ENCODE measurements at regions not wholly inside any gene's neighbourhood (a gene's known extent, or its start where the extent isn't known, plus 50 kb on each side); places are given as distances from the start of the nearest gene placed in this dataset.

GRCh38 chr9:13478160-13478559, 198.7 kb upstream of the MPDZ start:
- TF ChIP-seq, protein P1, sequence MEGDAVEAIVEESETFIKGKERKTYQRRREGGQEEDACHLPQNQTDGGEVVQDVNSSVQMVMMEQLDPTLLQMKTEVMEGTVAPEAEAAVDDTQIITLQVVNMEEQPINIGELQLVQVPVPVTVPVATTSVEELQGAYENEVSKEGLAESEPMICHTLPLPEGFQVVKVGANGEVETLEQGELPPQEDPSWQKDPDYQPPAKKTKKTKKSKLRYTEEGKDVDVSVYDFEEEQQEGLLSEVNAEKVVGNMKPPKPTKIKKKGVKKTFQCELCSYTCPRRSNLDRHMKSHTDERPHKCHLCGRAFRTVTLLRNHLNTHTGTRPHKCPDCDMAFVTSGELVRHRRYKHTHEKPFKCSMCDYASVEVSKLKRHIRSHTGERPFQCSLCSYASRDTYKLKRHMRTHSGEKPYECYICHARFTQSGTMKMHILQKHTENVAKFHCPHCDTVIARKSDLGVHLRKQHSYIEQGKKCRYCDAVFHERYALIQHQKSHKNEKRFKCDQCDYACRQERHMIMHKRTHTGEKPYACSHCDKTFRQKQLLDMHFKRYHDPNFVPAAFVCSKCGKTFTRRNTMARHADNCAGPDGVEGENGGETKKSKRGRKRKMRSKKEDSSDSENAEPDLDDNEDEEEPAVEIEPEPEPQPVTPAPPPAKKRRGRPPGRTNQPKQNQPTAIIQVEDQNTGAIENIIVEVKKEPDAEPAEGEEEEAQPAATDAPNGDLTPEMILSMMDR (IDR thresholded peaks at IDR 0.05; ENCODE audit: borderline replicate concordance, insufficient read depth, low read depth, low read length), result no peak
- H3K4me3 ChIP-seq (ENCODE audit: low read depth, low read length), result no peak overlapping the region

- TF ChIP-seq, protein P1 (IDR thresholded peaks at IDR 0.05; ENCODE audit: borderline replicate concordance, insufficient read depth, low read depth, low read length), result no peak
- H3K4me3 ChIP-seq (ENCODE audit: low read depth, low read length), result no peak overlapping the region
These were observed 191.3 kb upstream of the MPDZ start for GRCh38 chr9:13470836-13471235.

DNA sequence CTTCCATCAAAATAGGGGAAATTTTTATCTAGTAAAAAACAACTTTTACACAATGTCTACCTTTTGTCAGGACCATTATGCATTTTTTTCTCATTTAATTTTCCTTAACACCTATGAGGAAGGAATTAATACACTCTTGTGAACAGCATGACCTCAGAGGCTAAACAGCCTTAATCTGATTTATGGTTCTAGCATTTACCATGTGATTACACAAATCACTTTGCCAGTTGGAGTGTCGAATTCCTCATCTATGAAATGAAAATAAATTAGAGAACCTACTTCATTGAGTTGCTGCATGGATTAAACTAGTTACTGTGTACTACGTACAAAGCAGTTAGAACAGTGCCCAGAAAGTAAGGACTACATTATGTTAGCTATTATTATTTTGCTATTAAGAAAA, 187.7 kb upstream of the MPDZ start:
- H3K4me3 ChIP-seq (ENCODE audit: low read depth, low read length), result no peak overlapping the region

GRCh38 chr9:13461414-13461991, 182.0 kb upstream of the MPDZ start:
- TF ChIP-seq, protein P1 (IDR thresholded peaks at IDR 0.05; ENCODE audit: borderline replicate concordance, insufficient read depth, low read depth, low read length), result no peak
- H3K4me3 ChIP-seq (ENCODE audit: low read depth, low read length), result no peak overlapping the region

More for the DNA sequence above, 187.7 kb upstream of the MPDZ start:
- TF ChIP-seq, protein P1 (IDR thresholded peaks at IDR 0.05; ENCODE audit: borderline replicate concordance, insufficient read depth, low read depth, low read length), result no peak

- TF ChIP-seq, protein P1 (IDR thresholded peaks at IDR 0.05; ENCODE audit: borderline replicate concordance, insufficient read depth, low read depth, low read length), result no peak
- H3K4me3 ChIP-seq (ENCODE audit: low read depth, low read length), result no peak overlapping the region
These were observed 179.6 kb upstream of the MPDZ start for GRCh38 chr9:13459071-13459470.

GRCh38 chr9:13457795-13458194, 178.3 kb upstream of the MPDZ start:
- no peak overlapping the region for H3K4me3 ChIP-seq (ENCODE audit: low read depth, low read length)
- TF ChIP-seq, protein P1 (IDR thresholded peaks at IDR 0.05; ENCODE audit: borderline replicate concordance, insufficient read depth, low read depth, low read length), result no peak

DNA sequence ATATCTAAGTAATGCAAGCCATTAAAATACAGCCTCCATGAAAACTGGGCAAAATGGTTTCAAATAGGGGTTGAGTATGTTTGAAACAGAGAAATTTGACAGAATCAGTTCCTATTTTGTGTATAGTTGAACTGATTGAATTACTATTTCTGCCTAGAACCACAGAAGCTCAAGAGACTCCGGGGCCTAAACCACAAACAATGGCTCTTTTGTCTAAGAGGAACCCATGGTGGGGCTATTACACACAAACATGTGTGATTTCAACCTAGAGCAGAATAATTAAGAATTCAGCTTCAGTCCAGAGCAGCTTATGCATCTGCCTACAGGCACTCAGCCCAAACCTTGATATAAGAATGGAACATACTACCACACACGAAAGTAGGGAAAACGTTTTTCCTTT, 171.2 kb upstream of the MPDZ start:
- no peak overlapping the region for H3K4me3 ChIP-seq (ENCODE audit: low read depth, low read length)
- TF ChIP-seq, protein P1 (IDR thresholded peaks at IDR 0.05; ENCODE audit: borderline replicate concordance, insufficient read depth, low read depth, low read length), result no peak
